ENCODE measurements at regions not wholly inside any gene's neighbourhood (a gene's known extent, or its start where the extent isn't known, plus 50 kb on each side); places are given as distances from the start of the nearest gene placed in this dataset.

GRCh38 chr2:2633017-2633416 lies 301.9 kb upstream of the MYT1L start:
- Histone ChIP-seq H3K9me3 (ENCODE audit: low read depth, low read length) (no peaks in the 10 kb centered on the region), H3K4me1 (ENCODE audit: insufficient read depth, low read length) (no peaks in the 10 kb centered on the region), H3K4me2 (ENCODE audit: insufficient read depth, low read length) (no peak overlapping the region), H3K79me2 (ENCODE audit: insufficient read depth, low read length) (no peaks in the 10 kb centered on the region), H3K27me3 (ENCODE audit: insufficient read depth, low read length) (no peaks in the 10 kb centered on the region), H4K20me1 (ENCODE audit: insufficient read depth, low read length) (no peaks in the 10 kb centered on the region), H3K4me3 (ENCODE audit: insufficient read depth, low read length) (no peak overlapping the region), H3K27ac (ENCODE audit: low read depth, low read length) (no peak overlapping the region), H3K36me3 (ENCODE audit: insufficient read depth, low read length) (no peaks in the 10 kb centered on the region), H2AFZ (ENCODE audit: low read length) (no peak overlapping the region)
- no peak for DNase-seq (ENCODE audit: insufficient read length, low spot score, missing footprints)
- no peak for TF ChIP-seq CTCF (IDR thresholded peaks at IDR 0.05; ENCODE audit: extremely low read depth, low read depth, low read length)

GRCh38 chr2:2623939-2624338 lies 292.9 kb upstream of the MYT1L start:
- Histone ChIP-seq H3K36me3 (ENCODE audit: insufficient read depth, low read length) (no peaks in the 10 kb centered on the region), H3K4me1 (ENCODE audit: insufficient read depth, low read length) (no peaks in the 10 kb centered on the region), H3K27me3 (ENCODE audit: insufficient read depth, low read length) (no peaks in the 10 kb centered on the region), H3K9me3 (ENCODE audit: low read depth, low read length) (no peaks in the 10 kb centered on the region), H4K20me1 (ENCODE audit: insufficient read depth, low read length) (no peaks in the 10 kb centered on the region), H2AFZ (ENCODE audit: low read length) (no peak overlapping the region), H3K27ac (ENCODE audit: low read depth, low read length) (no peak overlapping the region), H3K4me2 (ENCODE audit: insufficient read depth, low read length) (no peak overlapping the region), H3K79me2 (ENCODE audit: insufficient read depth, low read length) (no peaks in the 10 kb centered on the region), H3K4me3 (ENCODE audit: insufficient read depth, low read length) (no peak overlapping the region)
- TF ChIP-seq CTCF (IDR thresholded peaks at IDR 0.05; ENCODE audit: extremely low read depth, low read depth, low read length), result no peak
- no peak for DNase-seq (ENCODE audit: insufficient read length, low spot score, missing footprints)

GRCh38 chr2:2621855-2622254 lies 290.8 kb upstream of the MYT1L start:
- H3K36me3 ChIP-seq (ENCODE audit: insufficient read depth, low read length), result no peaks in the 10 kb centered on the region
- no peaks in the 10 kb centered on the region for H3K9me3 ChIP-seq (ENCODE audit: low read depth, low read length)
- no peaks in the 10 kb centered on the region for H4K20me1 ChIP-seq (ENCODE audit: insufficient read depth, low read length)
- no peaks in the 10 kb centered on the region for H3K4me1 ChIP-seq (ENCODE audit: insufficient read depth, low read length)
- H3K4me3 ChIP-seq (ENCODE audit: insufficient read depth, low read length), result no peak overlapping the region
- no peak overlapping the region for H3K4me2 ChIP-seq (ENCODE audit: insufficient read depth, low read length)
- H3K27me3 ChIP-seq (ENCODE audit: insufficient read depth, low read length), result no peaks in the 10 kb centered on the region
- no peaks in the 10 kb centered on the region for H3K79me2 ChIP-seq (ENCODE audit: insufficient read depth, low read length)
- no peak for DNase-seq (ENCODE audit: insufficient read length, low spot score, missing footprints)
- TF ChIP-seq CTCF (IDR thresholded peaks at IDR 0.05; ENCODE audit: extremely low read depth, low read depth, low read length), result no peak
- no peak overlapping the region for H2AFZ ChIP-seq (ENCODE audit: low read length)
- no peak overlapping the region for H3K27ac ChIP-seq (ENCODE audit: low read depth, low read length)

GRCh38 chr2:2620604-2621003 lies 289.5 kb upstream of the MYT1L start:
- H3K27ac ChIP-seq (ENCODE audit: low read depth, low read length), result no peak overlapping the region
- H4K20me1 ChIP-seq (ENCODE audit: insufficient read depth, low read length), result no peaks in the 10 kb centered on the region
- no peaks in the 10 kb centered on the region for H3K36me3 ChIP-seq (ENCODE audit: insufficient read depth, low read length)
- no peak overlapping the region for H3K4me2 ChIP-seq (ENCODE audit: insufficient read depth, low read length)
- H3K4me1 ChIP-seq (ENCODE audit: insufficient read depth, low read length), result no peaks in the 10 kb centered on the region
- H3K27me3 ChIP-seq (ENCODE audit: insufficient read depth, low read length), result no peaks in the 10 kb centered on the region
- H3K9me3 ChIP-seq (ENCODE audit: low read depth, low read length), result no peaks in the 10 kb centered on the region
- no peak overlapping the region for H2AFZ ChIP-seq (ENCODE audit: low read length)
- no peak overlapping the region for H3K4me3 ChIP-seq (ENCODE audit: insufficient read depth, low read length)
- no peak for TF ChIP-seq CTCF (IDR thresholded peaks at IDR 0.05; ENCODE audit: extremely low read depth, low read depth, low read length)
- no peak for DNase-seq (ENCODE audit: insufficient read length, low spot score, missing footprints)
- no peaks in the 10 kb centered on the region for H3K79me2 ChIP-seq (ENCODE audit: insufficient read depth, low read length)

Data from osteoblast (primary cell).